A673 (cell line): ENCODE measurements at regions not wholly inside any gene's neighbourhood (a gene's known extent, or its start where the extent isn't known, plus 50 kb on each side); places are given as distances from the start of the nearest gene placed in this dataset.

ENCODE experiments used
- BruUV-seq: library from RNA; stranded (reverse); fragments of 400-500 nt; replicated peaks from 2 replicates; lab custom pipeline; 2021; lab: Mats Ljungman, UMichigan
- CTCF ChIA-PET: fragments of 300-600 bp; sonication (Branson Sonifier 250); formaldehyde crosslinking; loops from one replicate; lab custom pipeline; 2022; ENCODE audit warnings: antibody characterized with exemption; lab: Charles Lee
- POLR2A ChIA-PET: fragments of 300-600 bp; sonication (Branson Sonifier 250); formaldehyde crosslinking; loops from one replicate; lab custom pipeline; 2022; ENCODE audit warnings: antibody characterized with exemption; ENCODE audit not compliant: low non-redundant PET; lab: Charles Lee
- DNase-seq: peaks from one replicate; pipeline ENCODE4 v3.0.0-alpha.2; 2015; ENCODE audit warnings: low spot score
- H3K27ac ChIP-seq: fragments of 200-600 bp; sonication (generic); 2 replicates; pipeline ENCODE4 v1.5.1; 2016; ENCODE audit warnings: mixed run types, low read depth, mild to moderate bottlenecking, mixed read lengths, antibody characterized with exemption, low read length; ENCODE audit not compliant: poor library complexity, severe bottlenecking
- H3K27me3 ChIP-seq: fragments of 200-600 bp; sonication (generic); replicated peaks from 2 replicates; pipeline ENCODE4 v1.6.1; 2017; ENCODE audit warnings: mixed run types, low read depth, mild to moderate bottlenecking, mixed read lengths, antibody characterized with exemption, low read length; ENCODE audit not compliant: insufficient read depth, poor library complexity
- H3K36me3 ChIP-seq: fragments of 200-600 bp; sonication (generic); 2 replicates; pipeline ENCODE4 v1.6.1; 2016; ENCODE audit warnings: mixed run types, mild to moderate bottlenecking, mixed read lengths, antibody characterized with exemption, low read length; ENCODE audit not compliant: insufficient read depth, poor library complexity, severe bottlenecking
- H3K4me1 ChIP-seq: fragments of 200-600 bp; sonication (generic); 2 replicates; pipeline ENCODE4 v1.6.1; 2017; ENCODE audit warnings: mixed run types, mild to moderate bottlenecking, mixed read lengths, antibody characterized with exemption, low read length; ENCODE audit not compliant: insufficient read depth, poor library complexity, severe bottlenecking
- H3K4me3 ChIP-seq: fragments of 200-600 bp; sonication (generic); 2 replicates; pipeline ENCODE4 v1.5.1; 2016; ENCODE audit warnings: low read depth, mixed run types, mild to moderate bottlenecking, mixed read lengths, low read length; ENCODE audit not compliant: poor library complexity, severe bottlenecking
- H3K9me3 ChIP-seq: fragments of 200-600 bp; sonication (generic); 2 replicates; pipeline ENCODE4 v1.6.1; 2016; ENCODE audit warnings: mixed run types, low read depth, mild to moderate bottlenecking, mixed read lengths, antibody characterized with exemption, low read length; ENCODE audit not compliant: poor library complexity, severe bottlenecking
- EZH2 ChIP-seq: fragments of 200-600 bp; sonication (generic); IDR thresholded peaks from 2 replicates; pipeline ENCODE4 v1.6.1; 2017; ENCODE audit warnings: borderline replicate concordance, low read depth, mild to moderate bottlenecking, mixed read lengths, antibody characterized with exemption, low read length; ENCODE audit not compliant: poor library complexity, severe bottlenecking
- intact Hi-C: fragments of 100-400 bp; cut with micrococcal nuclease; formaldehyde crosslinking; loops from one replicate; pipeline ENCODE4 v1.10.0; 2022; ENCODE audit not compliant: unreplicated experiment
- TF ChIP-seq, protein P1 (sequence below): fragments of 300-800, 200-600 bp; sonication (generic); conservative IDR thresholded peaks from 2 replicates; pipeline ENCODE4 v1.5.1; 2017; ENCODE audit warnings: low read depth, mild to moderate bottlenecking, antibody characterized with exemption, low read length, moderate library complexity, mixed read lengths

DNA sequence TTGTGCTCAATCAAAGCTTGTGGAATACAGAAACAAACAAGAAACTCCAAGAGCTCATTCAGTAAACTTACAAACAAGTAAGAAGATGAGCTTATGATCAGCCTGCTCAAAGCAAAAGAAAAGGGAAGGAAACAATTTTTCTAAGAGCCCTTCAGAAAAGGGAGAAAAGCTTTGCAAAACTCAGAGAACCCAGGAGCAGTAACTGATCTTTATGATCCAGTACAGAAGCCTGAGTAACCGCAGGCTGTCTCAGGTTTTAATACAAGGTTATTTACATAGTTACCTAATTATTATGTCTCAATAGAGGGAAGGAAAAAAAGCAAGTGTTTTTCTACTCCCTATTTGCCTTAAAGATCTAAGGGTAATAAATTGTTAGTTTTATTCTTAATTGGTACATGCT is 226.5 kb downstream of the MAFB start:
- Histone ChIP-seq H3K4me1 (peaks cover 20% of the 10 kb centered on the region), H3K27me3 (no peaks in the 10 kb centered on the region), H3K9me3 (no peaks in the 10 kb centered on the region), H3K27ac (peak overlapping the region; percentile 71), H3K36me3 (no peaks in the 10 kb centered on the region), H3K4me3 (no peak overlapping the region)
- BruUV-seq = no TSS peak
- POLR2A ChIA-PET = no interaction called here
- CTCF ChIA-PET = no interaction called here
- no peak for DNase-seq
- intact Hi-C loops = loop anchor here (10.0 kb wide), 1 partner anchor 198 kb away; no protein-coding TSS in a partner anchor
- TF ChIP-seq EZH2 = no peak
- TF ChIP-seq, protein P1, sequence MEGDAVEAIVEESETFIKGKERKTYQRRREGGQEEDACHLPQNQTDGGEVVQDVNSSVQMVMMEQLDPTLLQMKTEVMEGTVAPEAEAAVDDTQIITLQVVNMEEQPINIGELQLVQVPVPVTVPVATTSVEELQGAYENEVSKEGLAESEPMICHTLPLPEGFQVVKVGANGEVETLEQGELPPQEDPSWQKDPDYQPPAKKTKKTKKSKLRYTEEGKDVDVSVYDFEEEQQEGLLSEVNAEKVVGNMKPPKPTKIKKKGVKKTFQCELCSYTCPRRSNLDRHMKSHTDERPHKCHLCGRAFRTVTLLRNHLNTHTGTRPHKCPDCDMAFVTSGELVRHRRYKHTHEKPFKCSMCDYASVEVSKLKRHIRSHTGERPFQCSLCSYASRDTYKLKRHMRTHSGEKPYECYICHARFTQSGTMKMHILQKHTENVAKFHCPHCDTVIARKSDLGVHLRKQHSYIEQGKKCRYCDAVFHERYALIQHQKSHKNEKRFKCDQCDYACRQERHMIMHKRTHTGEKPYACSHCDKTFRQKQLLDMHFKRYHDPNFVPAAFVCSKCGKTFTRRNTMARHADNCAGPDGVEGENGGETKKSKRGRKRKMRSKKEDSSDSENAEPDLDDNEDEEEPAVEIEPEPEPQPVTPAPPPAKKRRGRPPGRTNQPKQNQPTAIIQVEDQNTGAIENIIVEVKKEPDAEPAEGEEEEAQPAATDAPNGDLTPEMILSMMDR = no peak

DNA sequence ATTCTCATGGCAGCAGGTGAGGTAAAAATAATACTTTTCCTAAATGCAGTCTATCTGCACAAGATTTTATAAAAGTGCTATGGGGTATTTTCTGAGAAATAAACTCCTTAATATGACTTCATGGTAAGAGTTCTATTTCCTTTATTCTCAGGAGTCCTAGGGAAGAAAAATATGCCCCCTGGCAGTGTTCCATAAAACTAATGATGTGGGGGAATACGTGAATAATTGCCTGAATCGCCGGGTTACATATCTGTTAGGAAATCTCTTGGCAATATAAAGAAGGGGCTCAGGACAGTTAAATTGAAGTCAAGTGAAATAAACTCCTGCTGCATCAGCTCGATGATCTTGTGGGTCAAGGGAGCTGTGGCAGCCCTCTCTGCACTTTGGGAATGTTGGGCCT is 229.7 kb downstream of the MAFB start:
- H3K9me3 ChIP-seq = no peaks in the 10 kb centered on the region
- H3K4me1 ChIP-seq = peaks cover 9% of the 10 kb centered on the region
- H3K4me3 ChIP-seq = no peak overlapping the region
- intact Hi-C loops = no loop called here
- BruUV-seq = no TSS peak
- H3K27me3 ChIP-seq = no peaks in the 10 kb centered on the region
- H3K27ac ChIP-seq = peak overlapping the region; percentile 67
- TF ChIP-seq, protein P1 = no peak
- TF ChIP-seq EZH2 = no peak
- ChIA-PET POLR2A (no interaction called here), CTCF (no interaction called here)
- no peaks in the 10 kb centered on the region for H3K36me3 ChIP-seq
- DNase-seq = peak; percentile 52

DNA sequence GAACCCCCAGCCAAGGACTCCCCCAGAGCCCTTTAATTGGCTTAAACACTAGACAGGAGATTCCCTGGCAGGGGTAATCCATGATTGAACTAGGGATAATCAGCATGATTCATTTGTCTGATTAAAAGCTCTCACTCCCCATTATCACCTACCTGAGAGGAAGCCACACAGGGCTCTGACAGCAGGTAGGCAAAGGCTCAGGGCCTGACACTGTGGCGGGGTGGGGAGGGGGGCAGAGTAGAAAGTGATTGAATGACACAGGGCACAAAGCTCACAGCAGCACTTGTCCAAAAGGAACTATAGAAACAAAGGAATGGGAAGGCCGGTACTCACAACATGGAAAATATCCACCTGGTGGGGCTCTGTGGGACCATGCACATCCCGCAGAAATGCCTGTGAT is 231.6 kb downstream of the MAFB start:
- ChIA-PET CTCF (no interaction called here), POLR2A (no interaction called here)
- BruUV-seq = no TSS peak
- DNase-seq = peak; percentile 19
- no peaks in the 10 kb centered on the region for H3K27me3 ChIP-seq
- intact Hi-C loops = no loop called here
- H3K36me3 ChIP-seq = no peaks in the 10 kb centered on the region
- peaks cover 8% of the 10 kb centered on the region for H3K4me1 ChIP-seq
- no peak overlapping the region for H3K27ac ChIP-seq
- H3K9me3 ChIP-seq = no peaks in the 10 kb centered on the region
- TF ChIP-seq, protein P1 = no peak
- no peak for TF ChIP-seq EZH2
- no peak overlapping the region for H3K4me3 ChIP-seq
